ENCODE measurements at regions not wholly inside any gene's neighbourhood (a gene's known extent, or its start where the extent isn't known, plus 50 kb on each side); places are given as distances from the start of the nearest gene placed in this dataset.

DNA sequence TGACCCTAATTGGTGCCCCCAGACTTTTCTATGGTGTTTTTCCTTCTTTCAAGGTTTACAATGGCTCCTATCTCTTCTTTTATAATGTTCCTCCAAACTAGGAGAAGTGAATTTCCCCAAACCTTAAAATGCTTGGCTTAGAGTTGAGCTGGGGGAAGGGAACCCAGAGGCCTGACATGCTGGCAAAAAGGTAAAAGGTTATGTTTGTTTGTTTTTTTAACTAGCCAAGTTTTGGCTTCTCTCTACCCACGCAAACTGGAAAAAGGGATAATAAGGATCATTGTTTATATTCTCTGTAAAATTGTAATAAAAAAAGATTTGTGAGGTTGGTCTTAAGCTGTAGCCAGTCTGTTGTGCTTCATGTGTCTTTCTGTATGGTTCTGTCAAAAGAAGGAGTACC is 477.0 kb downstream of the IPMK start:
- DNase-seq (ENCODE audit: low spot score): no peak

DNA sequence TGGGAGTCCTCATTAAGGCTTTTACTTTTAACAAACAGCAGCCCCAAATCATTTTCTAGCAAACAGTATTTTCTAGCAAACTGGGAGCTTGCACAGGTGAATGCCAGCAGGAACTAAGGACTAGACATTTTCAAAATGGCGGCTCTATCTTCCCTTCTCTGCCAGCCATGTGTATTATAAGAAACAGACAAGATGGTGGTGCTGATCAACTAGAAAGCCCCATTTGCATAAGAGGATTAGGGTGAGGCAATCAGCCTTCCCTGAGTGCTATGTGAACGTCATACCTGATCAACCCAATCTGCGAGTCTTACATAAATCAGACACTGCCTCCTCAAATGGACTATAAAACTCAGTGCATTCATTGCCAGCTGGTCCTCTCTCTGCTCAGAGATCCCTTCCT is 479.6 kb downstream of the IPMK start:
- DNase-seq (ENCODE audit: low spot score): no peak

DNA sequence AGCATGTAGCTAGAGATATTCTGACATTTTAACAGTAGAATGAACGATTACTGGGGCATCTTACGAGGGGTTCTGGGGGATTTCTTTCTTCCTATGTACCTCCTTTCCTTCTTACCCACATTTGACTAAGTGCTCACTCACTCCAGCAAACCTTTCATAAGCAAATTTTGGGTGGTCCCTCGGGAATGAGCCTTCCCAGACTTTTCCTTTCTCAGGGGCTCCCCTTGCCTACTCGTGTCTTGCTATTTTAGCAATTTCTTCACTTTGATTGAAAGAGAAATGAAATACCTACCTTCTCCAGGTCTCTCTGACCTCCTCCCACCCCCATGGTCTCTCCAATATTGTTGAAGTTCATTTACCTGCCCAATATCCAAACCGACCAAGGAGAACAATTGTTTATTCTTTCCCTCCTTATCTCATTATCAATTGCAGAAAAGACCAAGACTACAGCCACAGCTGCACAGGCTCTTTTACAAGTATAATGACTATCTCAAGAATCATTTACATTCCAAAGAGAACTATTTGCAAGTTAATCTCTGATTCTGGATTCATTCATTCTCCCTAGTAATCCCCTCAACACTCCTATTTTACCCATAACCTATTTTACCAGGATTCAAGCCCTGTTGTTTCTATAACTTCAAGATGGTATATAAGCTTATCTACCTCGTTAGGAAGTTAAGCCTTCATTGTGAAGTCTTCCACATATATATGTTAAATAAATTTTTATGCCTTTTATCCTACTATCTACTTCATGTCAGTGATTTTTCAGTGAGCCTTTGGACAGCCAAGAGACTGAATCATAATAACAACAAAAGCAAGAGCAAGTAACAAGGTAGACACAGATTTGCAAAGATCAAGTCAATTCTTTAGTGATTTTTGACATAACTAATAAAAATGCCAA is 480.6 kb downstream of the IPMK start:
- no peak for DNase-seq (ENCODE audit: low spot score)

DNA sequence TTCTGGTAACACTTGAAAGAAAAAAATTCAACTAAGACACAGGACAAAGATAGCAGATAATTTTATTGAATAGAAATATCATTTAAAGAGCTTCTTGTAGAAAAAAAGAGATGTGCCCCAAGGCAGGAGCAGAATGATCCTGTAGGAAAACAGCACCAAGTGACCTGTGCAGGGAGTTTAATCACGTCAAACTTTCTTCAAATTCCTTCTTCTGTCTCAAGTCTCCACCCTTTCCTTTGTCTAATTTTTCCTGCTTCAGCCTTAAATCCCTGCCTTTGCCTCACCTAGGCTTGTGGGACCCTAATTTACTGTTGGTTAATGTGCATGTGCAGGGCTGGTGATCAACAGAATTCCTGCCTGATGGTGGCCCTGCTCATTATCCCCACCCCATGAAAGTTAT is 481.4 kb downstream of the IPMK start:
- no peak for DNase-seq (ENCODE audit: low spot score)

DNA sequence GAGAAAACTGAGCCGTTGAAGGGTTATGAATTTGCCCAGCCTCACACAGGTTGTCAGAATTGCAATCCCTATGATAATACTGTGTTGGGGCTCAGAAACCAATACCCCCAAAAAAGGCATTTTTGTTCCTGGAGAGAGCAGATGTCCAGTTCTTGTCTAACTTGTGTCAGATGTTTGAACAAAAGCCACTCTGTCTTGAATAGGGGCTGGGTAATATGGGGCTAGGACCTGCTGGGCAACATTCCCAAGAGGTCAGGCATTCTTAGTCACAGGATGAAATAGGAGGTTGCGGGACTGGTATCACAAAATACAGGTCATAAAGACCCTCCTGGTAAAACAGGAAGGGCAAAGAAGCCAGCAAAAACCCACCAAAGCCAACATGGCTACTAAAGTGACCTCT is 482.1 kb downstream of the IPMK start:
- DNase-seq (ENCODE audit: low spot score): no peak

DNA sequence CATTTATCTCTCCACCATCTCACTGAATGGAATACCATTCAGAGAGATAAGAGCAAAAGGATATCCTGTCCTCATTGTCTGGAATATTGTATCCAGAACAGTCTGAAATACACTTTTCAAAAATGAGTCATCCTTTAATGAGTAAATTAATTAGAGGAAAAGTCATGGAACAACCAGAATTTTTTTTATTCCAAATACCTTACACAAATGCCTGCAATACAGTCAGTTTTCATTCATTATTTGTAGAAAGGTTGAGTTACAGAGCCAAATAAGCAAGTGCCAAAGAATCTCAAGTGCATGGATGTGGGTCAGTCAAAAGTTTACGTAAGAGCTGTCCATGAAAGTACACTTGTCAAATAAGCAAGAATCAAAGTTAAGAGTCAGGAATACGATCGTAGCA is 482.6 kb downstream of the IPMK start:
- no peak for DNase-seq (ENCODE audit: low spot score)

DNA sequence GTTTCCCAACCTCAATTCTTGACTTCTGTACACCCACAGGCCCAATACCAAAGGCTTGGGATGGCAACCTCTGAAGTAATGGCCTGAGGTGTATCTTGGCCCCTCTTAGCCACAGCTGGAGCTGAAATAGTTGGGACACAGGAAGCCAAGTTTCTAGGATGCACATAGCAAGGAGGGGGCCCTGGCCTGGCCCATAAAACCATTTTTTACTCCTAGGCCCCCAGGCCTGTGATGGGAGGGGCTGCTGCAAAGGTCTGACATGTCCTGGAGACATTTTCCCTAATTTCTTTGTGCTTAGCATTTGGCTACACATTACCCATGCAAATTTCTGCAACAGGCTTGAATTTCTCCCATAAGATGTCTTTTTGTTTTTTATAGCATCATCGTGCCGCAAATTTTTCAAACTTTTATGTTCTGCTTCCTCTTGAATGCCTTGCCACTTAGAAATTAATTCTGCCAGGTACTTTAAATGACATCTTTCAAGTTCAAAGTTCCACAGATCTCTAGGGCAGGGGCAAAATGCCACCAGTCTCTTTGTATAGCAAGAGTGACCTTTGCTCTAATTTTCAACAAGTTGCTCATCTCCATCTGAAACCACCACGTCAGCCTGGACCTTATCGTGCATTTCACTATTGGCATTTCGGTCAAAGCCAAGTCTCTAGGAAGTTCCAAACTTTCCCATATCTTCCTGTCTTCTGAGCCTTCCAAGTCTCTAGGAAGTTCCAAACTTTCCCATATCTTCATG is 490.8 kb downstream of the IPMK start:
- no peak for DNase-seq (ENCODE audit: low spot score)

DNA sequence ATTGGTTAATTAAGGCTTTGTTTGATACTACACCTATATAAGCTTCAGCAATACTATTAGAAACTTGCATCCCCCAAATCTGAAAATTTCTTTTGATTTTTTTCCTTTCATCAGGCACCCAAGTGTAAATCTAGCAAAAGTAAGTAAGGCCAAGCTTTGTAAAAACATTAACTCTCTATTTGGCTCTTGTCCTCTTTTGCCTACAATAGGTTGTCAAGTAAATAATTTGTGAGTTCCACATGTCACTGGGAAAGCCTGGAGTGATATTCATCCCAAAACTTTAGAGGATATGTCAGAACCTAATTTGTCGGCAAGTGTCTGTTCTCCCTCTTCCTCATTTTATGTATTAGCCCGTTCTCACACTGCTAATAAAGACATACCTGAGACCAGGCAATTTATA is 492.4 kb downstream of the IPMK start:
- DNase-seq (ENCODE audit: low spot score): no peak

DNA sequence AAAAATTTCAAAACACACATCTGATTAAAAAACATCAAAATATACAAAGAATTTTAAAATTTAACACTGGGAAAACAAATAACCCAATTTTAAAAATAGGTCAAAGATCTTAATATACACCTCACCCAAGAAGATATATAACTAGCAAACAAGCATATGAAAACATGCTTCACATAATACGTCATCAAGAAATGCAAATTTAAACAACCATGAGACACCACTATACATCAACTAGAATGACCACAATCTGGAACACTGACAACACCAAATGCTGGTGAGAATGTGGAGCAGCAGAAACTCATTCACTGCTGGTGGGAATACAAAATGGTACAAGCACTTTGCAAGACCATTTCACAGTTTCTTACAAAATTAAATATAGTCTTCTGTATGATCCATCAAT is 498.4 kb downstream of the IPMK start:
- DNase-seq (ENCODE audit: low spot score): no peak

DNA sequence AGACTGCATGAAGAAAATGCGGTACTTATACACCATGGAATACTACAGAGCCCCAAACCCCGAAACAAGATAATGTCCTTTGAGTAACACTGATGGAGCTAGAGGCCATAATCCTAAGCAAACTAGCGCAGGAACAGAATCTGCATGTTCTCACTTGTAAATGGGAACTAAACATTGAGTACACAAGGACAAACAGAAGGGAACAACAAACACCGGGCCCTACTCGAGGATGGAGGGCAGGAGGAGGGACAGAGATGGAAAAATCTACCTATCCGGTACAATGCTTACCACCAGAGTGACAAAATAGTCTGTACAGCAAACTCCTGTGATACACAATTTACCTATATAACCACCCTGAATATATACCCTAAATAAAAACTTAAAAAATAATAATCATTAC is 507.9 kb downstream of the IPMK start:
- DNase-seq (ENCODE audit: low spot score): no peak

DNA sequence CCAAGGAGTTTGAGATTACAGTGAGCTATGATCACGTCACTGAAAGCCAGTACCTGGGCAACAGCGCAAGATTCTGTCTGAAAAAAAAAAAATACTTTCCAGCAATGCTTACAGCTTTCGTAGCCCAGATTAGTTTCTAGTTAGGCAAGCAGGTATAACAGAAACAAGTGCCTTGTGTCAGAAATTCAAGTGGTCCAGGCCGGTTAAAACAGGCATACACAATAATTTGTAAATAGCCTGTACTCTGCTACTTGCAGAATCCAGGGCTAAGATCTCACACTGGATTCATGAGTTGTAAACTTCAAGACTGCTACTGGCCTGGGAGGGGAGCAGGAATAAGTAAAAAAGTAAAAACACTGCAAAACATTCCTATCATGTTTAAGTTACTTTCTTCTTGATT is 512.9 kb downstream of the IPMK start:
- no peak for DNase-seq (ENCODE audit: low spot score)

DNA sequence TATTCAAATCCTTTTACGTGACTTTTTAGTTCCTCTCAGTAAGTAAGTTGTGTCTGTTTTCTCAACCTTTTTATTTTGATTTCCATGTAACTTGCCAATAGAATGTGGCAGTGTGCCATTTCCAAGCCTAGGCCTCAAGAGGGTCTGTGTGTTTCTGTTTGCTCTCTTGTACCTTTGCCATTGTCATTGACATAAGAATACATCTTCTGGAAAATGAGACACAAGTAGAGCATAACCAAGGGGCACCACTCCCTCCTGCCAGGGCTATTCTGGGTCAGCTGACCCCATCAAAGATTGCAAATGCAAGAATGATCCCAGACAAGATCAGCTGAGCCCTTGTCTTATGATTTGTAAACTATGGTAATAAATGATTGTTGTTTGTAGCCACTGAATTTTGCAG is 524.0 kb downstream of the IPMK start:
- DNase-seq (ENCODE audit: low spot score): no peak

DNA sequence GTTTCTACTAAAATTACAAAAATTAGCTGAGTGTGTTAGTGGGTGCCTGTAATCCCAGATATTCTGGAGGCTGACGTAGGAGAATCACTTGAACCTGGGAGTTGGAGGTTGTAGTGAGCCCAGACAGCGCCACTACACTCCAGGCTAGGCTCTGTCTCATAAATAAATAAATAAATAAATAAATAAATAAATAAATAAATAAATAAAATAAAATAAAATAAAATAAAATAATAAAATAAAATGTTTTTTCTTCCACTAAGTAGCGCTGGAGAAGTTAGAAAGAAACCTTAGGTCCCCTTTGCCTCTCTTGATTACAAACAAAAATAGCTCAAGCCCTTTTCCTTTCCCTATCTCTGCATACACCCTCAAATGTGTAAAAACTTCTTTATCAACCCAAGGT is 525.9 kb downstream of the IPMK start:
- DNase-seq (ENCODE audit: low spot score): no peak

DNA sequence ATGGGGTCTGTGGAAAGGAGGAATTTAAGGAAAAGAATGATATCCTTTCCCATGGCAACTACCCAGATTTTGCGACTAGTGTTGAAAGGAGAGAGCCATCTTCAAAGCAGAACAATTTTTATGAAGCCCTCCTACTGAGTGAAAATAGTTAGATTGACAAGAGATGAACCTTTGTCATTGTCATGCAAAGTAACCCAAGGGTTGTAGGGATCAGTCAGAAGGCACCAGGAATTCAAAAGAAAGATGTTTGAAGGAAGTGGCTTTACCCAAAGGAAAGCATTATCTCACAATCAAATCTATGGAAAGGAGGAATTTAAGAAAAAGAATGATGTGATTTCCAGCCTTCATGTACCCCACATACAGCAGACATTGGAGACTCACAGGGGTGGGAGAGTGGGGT is 544.4 kb downstream of the IPMK start:
- DNase-seq (ENCODE audit: low spot score): no peak

DNA sequence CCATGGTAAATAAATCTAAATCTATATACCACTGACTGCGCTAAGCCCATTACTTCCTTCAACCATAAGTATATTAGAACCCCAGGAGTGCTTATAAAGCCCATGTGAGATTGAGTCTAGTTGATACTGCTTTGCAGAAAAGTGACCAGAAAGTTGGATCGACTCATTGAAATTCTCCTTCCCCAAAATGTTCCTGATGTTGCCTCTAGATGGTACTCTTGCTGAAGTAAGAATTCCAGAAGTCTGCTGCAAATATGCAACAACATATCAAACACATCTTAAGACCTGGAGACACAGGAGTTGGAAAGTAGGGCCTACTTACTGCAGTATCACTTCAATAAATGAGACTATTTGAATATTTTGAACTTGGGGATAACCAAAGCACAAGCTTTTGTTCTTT is 550.8 kb downstream of the IPMK start:
- DNase-seq (ENCODE audit: low spot score): no peak

DNA sequence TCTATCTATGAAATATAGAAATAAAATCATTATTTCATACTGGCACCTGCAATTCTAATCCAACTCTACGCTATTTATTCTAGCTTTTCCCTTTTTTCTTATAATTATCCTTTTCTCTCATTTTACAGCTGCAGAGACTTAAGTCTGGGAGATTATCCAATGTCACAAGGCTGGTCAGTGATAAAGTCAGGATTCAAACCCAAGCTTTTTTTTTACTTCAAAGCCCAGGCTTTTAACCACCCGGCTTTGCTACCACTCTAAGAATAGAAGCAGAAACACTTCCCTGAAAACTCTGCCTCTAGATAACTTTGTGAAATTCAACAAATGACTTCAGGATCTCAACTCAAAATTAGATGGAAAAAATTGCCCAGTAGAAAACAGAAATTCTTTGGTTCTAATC is 552.5 kb downstream of the IPMK start:
- DNase-seq (ENCODE audit: low spot score): no peak

DNA sequence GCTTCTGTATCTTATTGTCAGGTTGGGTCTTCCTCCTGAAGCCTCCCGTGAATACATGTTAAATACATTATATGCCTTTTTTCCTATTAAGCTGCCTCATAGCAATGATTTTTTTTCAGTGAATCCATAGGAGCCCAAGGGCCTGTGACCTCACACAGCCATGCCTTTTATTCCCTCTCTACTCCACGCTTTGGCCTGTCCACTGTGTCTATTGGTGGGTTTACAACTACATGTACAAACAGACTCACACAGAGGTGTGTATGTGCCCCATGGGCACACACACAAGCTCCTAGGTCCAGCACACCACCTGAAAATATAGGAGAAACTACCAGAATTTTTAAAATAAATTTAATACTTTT is 560.4 kb downstream of the IPMK start:
- DNase-seq (ENCODE audit: low spot score): no peak

DNA sequence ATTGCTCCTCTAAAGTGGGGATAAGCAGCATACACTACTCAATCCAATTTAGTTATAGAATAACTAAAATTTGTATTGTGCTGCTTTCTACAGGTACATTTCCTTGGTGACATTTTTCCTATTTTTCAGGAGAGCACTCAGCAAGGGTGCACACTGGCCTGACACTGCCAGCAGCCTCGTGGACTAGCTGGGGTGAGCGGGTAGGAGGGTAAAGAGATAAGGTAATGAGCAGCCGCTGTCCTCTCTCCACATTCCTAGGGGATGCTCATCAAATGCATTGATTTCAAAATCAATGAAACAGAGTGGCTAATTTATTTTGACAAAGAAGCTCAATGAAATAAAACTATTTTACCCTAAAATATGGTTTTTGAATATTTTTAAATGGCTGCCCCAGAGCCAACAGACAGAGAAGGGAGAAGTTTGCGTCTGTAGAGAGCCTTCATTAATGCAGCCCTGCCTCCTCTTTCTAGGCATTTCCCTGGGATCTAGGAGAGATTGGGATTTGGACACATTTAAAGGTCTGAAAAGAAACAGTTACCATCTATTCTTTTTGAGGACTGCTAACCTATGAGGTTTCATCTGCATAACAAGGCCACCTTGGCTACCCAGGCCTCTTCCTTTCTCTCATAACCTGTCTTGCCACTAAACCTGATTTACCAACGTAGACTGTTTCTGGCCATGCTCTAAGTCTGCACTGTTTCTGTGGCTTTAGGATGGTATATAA is 561.0 kb downstream of the IPMK start:
- no peak for DNase-seq (ENCODE audit: low spot score)

DNA sequence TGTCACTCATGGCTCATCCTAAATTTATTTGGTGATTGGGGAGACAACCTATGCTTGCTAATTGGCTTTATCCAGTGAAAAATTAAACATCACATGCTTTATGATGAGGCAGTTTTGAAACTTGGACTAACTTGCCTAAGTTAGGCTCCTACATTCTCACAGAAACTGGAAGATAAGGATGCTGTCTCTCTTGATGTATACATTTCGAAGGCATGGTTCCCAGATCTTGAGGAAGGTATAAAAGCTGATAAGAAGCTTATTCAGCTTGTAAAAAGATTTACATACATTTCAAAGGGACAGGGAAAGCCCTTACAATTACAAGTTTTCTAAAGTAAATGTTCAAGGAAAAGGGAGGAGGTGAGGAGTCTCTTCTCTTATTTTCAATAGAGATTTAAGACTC is 561.7 kb downstream of the IPMK start:
- DNase-seq (ENCODE audit: low spot score): no peak

DNA sequence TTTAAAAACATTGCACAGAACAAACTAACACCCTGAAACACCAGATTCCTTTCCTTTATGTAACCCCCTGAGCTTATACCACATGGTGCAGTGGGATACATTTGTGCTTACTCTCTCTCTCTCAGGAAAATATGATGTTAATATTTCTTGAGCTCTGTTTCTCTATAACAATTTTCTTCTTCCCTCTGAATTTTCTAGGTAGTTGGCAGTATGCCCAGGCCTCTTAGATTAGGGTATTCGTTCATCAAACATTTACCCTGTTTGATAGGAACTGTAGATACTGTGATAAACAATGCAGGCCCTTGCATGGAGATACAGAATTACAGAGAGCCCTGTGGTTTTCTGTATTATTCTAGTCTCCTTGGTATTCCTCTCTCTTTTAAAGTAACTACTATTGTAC is 567.8 kb downstream of the IPMK start:
- no peak for DNase-seq (ENCODE audit: low spot score)

DNA sequence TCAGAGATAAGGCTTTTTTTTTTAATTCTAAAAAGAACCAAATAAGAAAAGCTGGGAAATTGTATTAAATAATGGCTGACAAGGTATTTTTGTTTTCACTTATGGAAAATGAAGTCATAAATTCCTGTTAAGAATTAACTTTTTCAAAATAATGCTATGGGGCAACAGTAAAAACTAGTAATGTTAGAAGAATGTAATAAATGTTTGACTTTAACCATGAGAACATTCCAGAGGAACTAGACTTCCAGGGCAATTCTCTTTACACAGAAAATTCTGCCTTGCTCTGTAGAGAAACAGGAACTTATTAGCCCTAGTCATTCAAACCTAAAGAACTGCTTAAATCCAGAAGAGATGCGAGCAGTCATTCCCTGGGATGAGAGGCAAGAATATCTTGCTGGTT is 571.1 kb downstream of the IPMK start:
- DNase-seq (ENCODE audit: low spot score): no peak

DNA sequence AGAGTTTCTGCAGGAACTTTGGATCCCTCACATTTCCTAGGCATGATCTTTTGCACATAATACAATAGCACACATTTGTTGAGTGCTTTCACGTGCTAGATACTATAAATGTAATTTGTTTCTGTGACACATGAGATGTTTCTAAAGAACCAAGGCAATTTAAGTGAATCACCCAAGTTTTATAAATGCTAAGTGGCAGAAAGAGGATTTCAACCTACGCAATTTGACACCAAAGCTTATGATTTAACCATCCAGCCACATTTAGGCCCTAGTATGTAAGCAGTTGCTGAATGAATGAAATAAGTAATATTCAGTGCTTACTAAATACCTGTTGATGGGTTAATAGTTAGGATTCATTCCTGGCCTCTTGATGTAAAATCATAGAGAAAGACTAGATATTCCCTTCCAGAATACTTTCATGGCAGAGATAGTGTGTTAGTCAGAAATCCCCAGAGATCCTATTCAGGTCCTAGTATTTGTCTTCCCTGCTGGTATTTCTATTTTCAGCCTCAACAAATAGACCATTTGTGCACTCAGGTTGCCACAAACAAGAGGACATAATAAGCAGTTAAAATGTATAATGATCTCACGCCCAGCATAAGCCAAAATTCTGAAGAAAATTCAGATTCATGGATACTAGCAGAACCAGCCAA is 572.6 kb downstream of the IPMK start:
- DNase-seq (ENCODE audit: low spot score): no peak
